ENCODE measurements at regions not wholly inside any gene's neighbourhood (a gene's known extent, or its start where the extent isn't known, plus 50 kb on each side); places are given as distances from the start of the nearest gene placed in this dataset.

DNA sequence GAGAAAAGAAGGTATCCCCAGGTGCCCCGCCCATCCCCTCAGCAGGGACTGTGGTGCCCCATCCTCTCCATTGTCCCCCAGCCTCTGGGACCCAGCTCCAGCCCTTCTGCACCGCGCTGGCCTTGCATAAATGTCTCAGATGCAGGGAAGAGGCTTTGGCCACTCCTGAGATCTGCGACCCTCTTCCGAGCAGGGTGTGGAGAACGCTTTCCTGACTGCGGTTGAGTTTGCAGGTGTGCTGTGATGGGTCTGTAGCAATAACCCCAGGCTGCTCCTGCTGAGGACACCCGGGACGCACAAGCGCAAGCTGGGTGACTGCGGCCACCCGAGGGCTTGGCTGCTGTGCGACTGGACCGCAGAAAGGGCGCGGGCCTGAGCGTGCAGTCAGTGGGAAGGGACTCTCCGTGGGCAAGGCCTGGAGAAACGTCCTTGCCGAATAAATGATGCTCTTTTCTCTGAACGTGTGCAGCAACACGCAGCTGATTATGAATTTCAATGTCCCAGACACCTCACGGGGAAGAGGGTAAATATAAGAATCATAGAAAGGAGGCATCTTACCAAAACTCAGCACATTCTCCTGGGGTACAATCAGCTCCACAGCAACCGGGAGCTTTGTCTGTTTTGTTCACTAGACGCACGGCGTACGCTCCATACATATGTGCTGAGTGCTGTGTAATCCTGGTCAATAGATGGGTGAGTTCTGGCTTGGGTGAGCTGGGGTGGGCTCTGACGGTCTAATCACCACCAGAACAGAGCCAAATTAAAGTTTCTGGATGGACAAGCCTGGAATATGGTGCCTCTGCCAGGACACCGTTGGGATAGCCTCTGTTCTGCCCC is 67.5 kb upstream of the ZNF516 start:
- DNase-seq, result no peak
- Histone ChIP-seq H3K9me3 (no peaks in the 10 kb centered on the region), H3K36me3 (no peaks in the 10 kb centered on the region), H3K4me3 (no peak overlapping the region), H3K27me3 (no peaks in the 10 kb centered on the region), H3K4me1 (peaks cover 0 to 16% (median 2%) of the 10 kb centered on the region in 4 donors), H3K27ac (no peak overlapping the region)
- intact Hi-C loops (cut with DNase I; ENCODE audit: low total_unique reads), result no loop called here
- TF ChIP-seq, protein P1, sequence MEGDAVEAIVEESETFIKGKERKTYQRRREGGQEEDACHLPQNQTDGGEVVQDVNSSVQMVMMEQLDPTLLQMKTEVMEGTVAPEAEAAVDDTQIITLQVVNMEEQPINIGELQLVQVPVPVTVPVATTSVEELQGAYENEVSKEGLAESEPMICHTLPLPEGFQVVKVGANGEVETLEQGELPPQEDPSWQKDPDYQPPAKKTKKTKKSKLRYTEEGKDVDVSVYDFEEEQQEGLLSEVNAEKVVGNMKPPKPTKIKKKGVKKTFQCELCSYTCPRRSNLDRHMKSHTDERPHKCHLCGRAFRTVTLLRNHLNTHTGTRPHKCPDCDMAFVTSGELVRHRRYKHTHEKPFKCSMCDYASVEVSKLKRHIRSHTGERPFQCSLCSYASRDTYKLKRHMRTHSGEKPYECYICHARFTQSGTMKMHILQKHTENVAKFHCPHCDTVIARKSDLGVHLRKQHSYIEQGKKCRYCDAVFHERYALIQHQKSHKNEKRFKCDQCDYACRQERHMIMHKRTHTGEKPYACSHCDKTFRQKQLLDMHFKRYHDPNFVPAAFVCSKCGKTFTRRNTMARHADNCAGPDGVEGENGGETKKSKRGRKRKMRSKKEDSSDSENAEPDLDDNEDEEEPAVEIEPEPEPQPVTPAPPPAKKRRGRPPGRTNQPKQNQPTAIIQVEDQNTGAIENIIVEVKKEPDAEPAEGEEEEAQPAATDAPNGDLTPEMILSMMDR (IDR thresholded peaks at IDR 0.05), result no peak
- no peak for TF ChIP-seq EP300 (IDR thresholded peaks at IDR 0.05; ENCODE audit: low read depth)
- no peak for TF ChIP-seq POLR2AphosphoS5 (IDR thresholded peaks at IDR 0.05)
- no peak for TF ChIP-seq POLR2A (IDR thresholded peaks at IDR 0.05)
- 91 to 100% methylated on average over 1 to 30 of the region's 30 CpGs for WGBS, 2 donors (ENCODE audit: low coverage in 1 of 2)
- in situ Hi-C loops (cut with MboI; ENCODE audit: low pct_ligation_motif_present in 1 of 4, low pct_unique_long_range_greater_than_20kb in 1 of 4, low sequenced_read_pairs in 3 of 4), result no loop called here

DNA sequence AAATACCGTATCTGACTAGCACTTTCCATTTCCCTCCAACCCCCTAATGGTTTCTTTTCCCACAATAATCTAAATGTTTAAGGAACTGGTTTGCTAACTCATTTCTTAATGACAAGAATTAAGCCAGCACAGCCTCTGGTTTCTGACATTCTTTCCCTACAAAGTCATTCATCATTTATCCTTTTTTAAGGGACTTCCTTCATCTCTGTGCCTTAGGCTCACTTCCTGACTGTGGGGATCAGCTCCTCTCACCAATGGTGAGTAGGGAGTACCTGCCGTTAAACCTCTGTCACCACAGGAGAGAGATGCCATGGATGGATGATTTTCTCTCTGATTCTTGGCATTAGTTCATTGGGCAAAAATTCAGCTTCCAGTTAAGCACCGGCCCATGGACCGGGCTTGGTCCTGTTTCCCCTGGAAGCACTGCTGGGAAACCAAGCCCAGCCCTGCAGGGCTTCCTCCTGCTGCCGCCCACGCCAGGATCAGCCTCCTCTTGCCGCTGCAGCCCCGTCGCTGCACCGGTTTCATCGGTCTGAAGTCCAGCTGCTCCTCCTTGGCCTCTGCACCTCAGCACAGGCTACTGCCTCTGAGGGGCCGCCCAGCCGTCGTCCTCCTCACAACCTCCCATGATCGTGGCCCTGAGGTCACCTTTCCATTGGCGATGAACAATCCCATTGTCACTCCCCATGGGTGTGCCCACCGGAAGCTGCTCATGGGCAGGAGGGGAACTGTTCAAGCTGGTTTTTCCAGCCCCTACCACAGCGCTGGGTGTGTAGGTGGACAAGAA is 64.0 kb upstream of the ZNF516 start:
- WGBS, 2 donors (ENCODE audit: low coverage in 1 of 2), result 43 to 62% methylated on average over 1 to 18 of the region's 18 CpGs
- in situ Hi-C loops (cut with MboI; ENCODE audit: low pct_ligation_motif_present in 1 of 4, low pct_unique_long_range_greater_than_20kb in 1 of 4, low sequenced_read_pairs in 3 of 4), result no loop called here
- peak; percentile 42 for DNase-seq

DNA sequence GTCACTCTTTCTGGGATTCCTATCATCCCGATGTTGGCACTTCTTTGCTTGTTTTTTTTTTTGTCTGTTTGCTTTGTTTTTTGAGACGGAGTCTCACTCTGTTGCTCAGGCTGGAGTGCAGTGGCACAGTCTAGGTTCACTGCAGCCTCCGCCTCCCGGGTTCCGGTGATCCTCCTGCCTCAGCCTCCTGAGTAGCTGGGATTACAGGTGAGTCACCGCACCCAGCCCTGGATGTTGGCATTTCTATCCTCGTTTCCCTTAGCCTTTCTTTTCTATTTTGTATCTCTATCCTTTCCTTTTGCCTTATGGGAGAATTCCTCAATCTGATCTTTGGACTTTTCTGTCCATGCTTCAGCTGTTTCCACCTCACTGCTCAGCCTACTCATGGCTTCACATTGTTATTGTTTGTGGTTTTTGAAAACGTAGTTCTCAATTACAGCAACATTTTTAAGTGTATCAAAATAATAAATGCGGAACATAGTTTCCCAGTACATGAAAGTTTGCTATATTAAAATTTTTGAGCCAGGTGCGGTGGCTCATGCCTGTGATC is 62.1 kb upstream of the ZNF516 start:
- H3K27ac ChIP-seq, result no peak overlapping the region
- in situ Hi-C loops (cut with MboI; ENCODE audit: low pct_ligation_motif_present in 1 of 4, low pct_unique_long_range_greater_than_20kb in 1 of 4, low sequenced_read_pairs in 3 of 4) (no loop called here), intact Hi-C loops (cut with DNase I; ENCODE audit: low total_unique reads) (no loop called here)
- TF ChIP-seq EP300 (IDR thresholded peaks at IDR 0.05; ENCODE audit: low read depth) (no peak), POLR2A (IDR thresholded peaks at IDR 0.05) (no peak), POLR2AphosphoS5 (IDR thresholded peaks at IDR 0.05) (no peak)
- TF ChIP-seq, protein P1 (IDR thresholded peaks at IDR 0.05), result no peak
- no peaks in the 10 kb centered on the region for H3K9me3 ChIP-seq
- H3K4me3 ChIP-seq, result no peak overlapping the region
- H3K4me1 ChIP-seq, result peaks cover 0 to 18% (median 0%) of the 10 kb centered on the region in 4 donors
- no peaks in the 10 kb centered on the region for H3K36me3 ChIP-seq
- WGBS, 2 donors (ENCODE audit: low coverage in 1 of 2), result 71 to 75% methylated on average over 9 to 10 of the region's 10 CpGs
- DNase-seq, result no peak
- no peaks in the 10 kb centered on the region for H3K27me3 ChIP-seq

More for the DNA sequence above, 64.0 kb upstream of the ZNF516 start:
- Histone ChIP-seq H3K27ac (peak overlapping the region in 2 of 4 donors; percentile 2 to 32), H3K4me3 (peak overlapping the region in 1 of 4 donors; percentile 18), H3K36me3 (no peaks in the 10 kb centered on the region), H3K9me3 (no peaks in the 10 kb centered on the region), H3K4me1 (peaks cover 0 to 16% (median 0%) of the 10 kb centered on the region in 4 donors), H3K27me3 (no peaks in the 10 kb centered on the region)
- TF ChIP-seq POLR2A (IDR thresholded peaks at IDR 0.05) (no peak), EP300 (IDR thresholded peaks at IDR 0.05; ENCODE audit: low read depth) (no peak), POLR2AphosphoS5 (IDR thresholded peaks at IDR 0.05) (no peak)
- TF ChIP-seq, protein P1 (IDR thresholded peaks at IDR 0.05), result no peak
- intact Hi-C loops (cut with DNase I; ENCODE audit: low total_unique reads), result no loop called here

All from transverse colon (tissue), 4 donors.